B cell (primary cell): ENCODE measurements at regions not wholly inside any gene's neighbourhood (a gene's known extent, or its start where the extent isn't known, plus 50 kb on each side); places are given as distances from the start of the nearest gene placed in this dataset.

Experiments
- ATAC-seq: fragments of 200-7000 bp; cut with Tn5 transposase; one replicate; pipeline ENCODE4 v1.10.0; 2021; ENCODE audit warnings: low read depth, mild to moderate bottlenecking, moderate number of reproducible peaks, moderate library complexity
- CTCF ChIA-PET: fragments of 350-600 bp; sonication (Branson Sonifier 250); formaldehyde crosslinking; loops from one replicate; lab custom pipeline; 2021; ENCODE audit warnings: antibody characterized with exemption, inconsistent platforms; lab: Charles Lee
- POLR2A ChIA-PET: fragments of 350-600 bp; sonication (Branson Sonifier 250); formaldehyde crosslinking; loops from one replicate; lab custom pipeline; 2021; ENCODE audit warnings: antibody characterized with exemption; lab: Charles Lee
- DNase-seq: peaks from one replicate; pipeline ENCODE4 v3.0.0; 2013
- H2AFZ ChIP-seq: 2 replicates; pipeline ENCODE4 v1.6.1; 2012; ENCODE audit warnings: mild to moderate bottlenecking, low read depth, low read length; ENCODE audit not compliant: insufficient read depth, poor library complexity, severe bottlenecking
- H3K27ac ChIP-seq, 2 donors: 1 replicate in 1 of 2; 2 replicates in 1 of 2; pipeline ENCODE4 v1.5.1; 2012 to 2013; ENCODE audit warnings: low read length in 2 of 2, mild to moderate bottlenecking in 2 of 2, moderate library complexity in 1 of 2
- H3K27me3 ChIP-seq, 4 experiments: fragments of 200-600 bp in 1 of 4; sonication (generic) in 1 of 4; replicated peaks in 1 of 4; 1 replicate in 2 of 4; 2 replicates in 2 of 4; pipeline versions ENCODE4 v1.6.1 to v1.7.0; 2013 to 2016; ENCODE audit warnings: low read length in 3 of 4, mild to moderate bottlenecking in 2 of 4, mixed read lengths in 1 of 4, moderate library complexity in 1 of 4; ENCODE audit not compliant: insufficient read depth in 4 of 4, control insufficient read depth in 3 of 4; ENCODE audit errors: control extremely low read depth in 1 of 4
- H3K36me3 ChIP-seq, 2 experiments: replicated peaks in 1 of 2; 1 replicate in 1 of 2; 2 replicates in 1 of 2; pipeline versions ENCODE4 v1.6.1 to v1.7.1; 2013; ENCODE audit warnings: low read length in 1 of 2; ENCODE audit not compliant: insufficient read depth in 2 of 2, control insufficient read depth in 1 of 2; ENCODE audit errors: control extremely low read depth in 1 of 2, extremely low read depth in 1 of 2
- H3K4me1 ChIP-seq, 2 donors: fragments of 200-600 bp in 1 of 2; sonication (generic) in 1 of 2; 1 replicate in 1 of 2; 2 replicates in 1 of 2; pipeline versions ENCODE4 v1.5.1 to v1.6.1; 2013 to 2017; ENCODE audit warnings: low read length in 2 of 2; ENCODE audit not compliant: control insufficient read depth in 2 of 2, insufficient read depth in 2 of 2
- H3K4me2 ChIP-seq: replicated peaks from 2 replicates; pipeline ENCODE3; 2012; ENCODE audit warnings: mild to moderate bottlenecking, low read depth, low read length; ENCODE audit not compliant: poor library complexity, severe bottlenecking
- H3K4me3 ChIP-seq, 5 experiments: fragments of 200-600 bp in 1 of 5; sonication (generic) in 1 of 5; 1 replicate in 3 of 5; 2 replicates in 2 of 5; pipeline versions ENCODE4 v1.5.1 to v1.7.0; 2011 to 2016; ENCODE audit warnings: low read length in 4 of 5, mild to moderate bottlenecking in 4 of 5, low read depth in 2 of 5, control low read depth in 1 of 5, moderate library complexity in 1 of 5; ENCODE audit not compliant: insufficient read depth in 1 of 5; ENCODE audit errors: control extremely low read depth in 1 of 5, extremely low read depth in 1 of 5
- H3K79me2 ChIP-seq: fragments of 200-600 bp; sonication (generic); one replicate; pipeline ENCODE4 v1.6.0; 2016; ENCODE audit warnings: low read length; ENCODE audit not compliant: control insufficient read depth, insufficient read depth
- H3K9ac ChIP-seq: fragments of 200-600 bp; sonication (generic); 2 replicates; pipeline ENCODE4 v1.6.1; 2017; ENCODE audit warnings: mild to moderate bottlenecking, low read length, moderate library complexity
- H3K9me3 ChIP-seq, 3 donors: one replicate each; pipeline versions ENCODE4 v1.6.1 to v1.7.1; 2013; ENCODE audit warnings: low read length in 2 of 3; ENCODE audit not compliant: control insufficient read depth in 2 of 3, insufficient read depth in 1 of 3; ENCODE audit errors: control extremely low read depth in 1 of 3
- H4K20me1 ChIP-seq: 2 replicates; pipeline ENCODE4 v1.6.0; 2012; ENCODE audit warnings: mild to moderate bottlenecking, low read length; ENCODE audit not compliant: insufficient read depth, control insufficient read depth, poor library complexity, severe bottlenecking
- H3K27ac Mint-ChIP-seq: one replicate; pipeline ENCODE4 v1.8.0; 2021; ENCODE audit warnings: mixed read lengths
- H3K27me3 Mint-ChIP-seq: one replicate; pipeline ENCODE4 v1.8.0; 2021; ENCODE audit warnings: mixed read lengths
- H3K4me1 Mint-ChIP-seq: one replicate; pipeline ENCODE4 v1.8.0; 2021; ENCODE audit warnings: mixed read lengths
- H3K4me3 Mint-ChIP-seq: one replicate; pipeline ENCODE4 v1.8.0; 2021; ENCODE audit warnings: mixed read lengths
- H3K9me3 Mint-ChIP-seq: one replicate; pipeline ENCODE4 v1.8.0; 2022; ENCODE audit warnings: mixed read lengths; ENCODE audit not compliant: insufficient read depth
- EZH2 ChIP-seq: IDR thresholded peaks from 2 replicates; pipeline ENCODE4 v1.6.1; 2012; ENCODE audit warnings: borderline replicate concordance, low read depth, mild to moderate bottlenecking, moderate library complexity, low read length; ENCODE audit not compliant: insufficient read depth, poor library complexity, severe bottlenecking
- WGBS: methylation state at CpG from one replicate; pipeline ENCODE4 v1.1.5; 2013; ENCODE audit warnings: missing lambda C conversion rate; ENCODE audit not compliant: insufficient coverage; 5-methylcytosine and 5-hydroxymethylcytosine counted together
- intact Hi-C: fragments of 100-400 bp; cut with micrococcal nuclease; formaldehyde crosslinking; loops from one replicate; pipeline ENCODE4 v1.10.0; 2022
- TF ChIP-seq, protein P1 (sequence below): fragments of 200-600 bp; IDR thresholded peaks from one replicate; pipeline ENCODE4 v1.8.0; 2022; ENCODE audit warnings: antibody characterized with exemption, mild to moderate bottlenecking

DNA sequence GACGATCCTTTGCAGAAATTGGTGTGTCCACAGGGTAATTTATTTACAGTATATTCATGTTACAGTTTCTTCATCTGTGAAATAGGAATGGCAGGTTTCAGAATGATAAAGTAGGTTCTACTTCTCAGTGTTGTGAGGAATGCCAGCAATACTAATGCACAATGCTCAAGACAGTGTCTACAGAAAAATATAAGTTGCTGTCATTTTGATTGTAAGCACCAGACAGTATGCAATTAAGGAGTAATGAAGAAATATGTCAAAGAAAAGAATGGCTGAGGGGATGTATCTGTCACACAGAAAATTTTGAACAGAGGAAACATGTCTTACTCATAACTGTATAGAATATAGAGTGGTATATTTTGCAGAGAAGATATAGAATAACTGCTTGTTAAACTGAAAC, 525.4 kb downstream of the GALC start:
- Histone ChIP-seq H3K27me3 (no peaks in the 10 kb centered on the region), H3K9me3 (peaks cover 0 to 3% (median 0%) of the 10 kb centered on the region in 3 donors), H3K79me2 (no peaks in the 10 kb centered on the region), H4K20me1 (no peaks in the 10 kb centered on the region), H3K4me2 (no peak overlapping the region), H2AFZ (no peak overlapping the region), H3K36me3 (no peaks in the 10 kb centered on the region), H3K4me1 (no peaks in the 10 kb centered on the region), H3K27ac (no peak overlapping the region), H3K4me3 (no peak overlapping the region), H3K9ac (no peak overlapping the region)
- Mint-ChIP-seq H3K9me3 (peaks cover 7% of the 10 kb centered on the region), H3K4me1 (no peaks in the 10 kb centered on the region), H3K4me3 (no peak overlapping the region), H3K27ac (no peak overlapping the region), H3K27me3 (no peaks in the 10 kb centered on the region)
- intact Hi-C loops, result no loop called here
- WGBS, result no CpG with 5 or more reads among the region's 1 CpG
- TF ChIP-seq, protein P1, sequence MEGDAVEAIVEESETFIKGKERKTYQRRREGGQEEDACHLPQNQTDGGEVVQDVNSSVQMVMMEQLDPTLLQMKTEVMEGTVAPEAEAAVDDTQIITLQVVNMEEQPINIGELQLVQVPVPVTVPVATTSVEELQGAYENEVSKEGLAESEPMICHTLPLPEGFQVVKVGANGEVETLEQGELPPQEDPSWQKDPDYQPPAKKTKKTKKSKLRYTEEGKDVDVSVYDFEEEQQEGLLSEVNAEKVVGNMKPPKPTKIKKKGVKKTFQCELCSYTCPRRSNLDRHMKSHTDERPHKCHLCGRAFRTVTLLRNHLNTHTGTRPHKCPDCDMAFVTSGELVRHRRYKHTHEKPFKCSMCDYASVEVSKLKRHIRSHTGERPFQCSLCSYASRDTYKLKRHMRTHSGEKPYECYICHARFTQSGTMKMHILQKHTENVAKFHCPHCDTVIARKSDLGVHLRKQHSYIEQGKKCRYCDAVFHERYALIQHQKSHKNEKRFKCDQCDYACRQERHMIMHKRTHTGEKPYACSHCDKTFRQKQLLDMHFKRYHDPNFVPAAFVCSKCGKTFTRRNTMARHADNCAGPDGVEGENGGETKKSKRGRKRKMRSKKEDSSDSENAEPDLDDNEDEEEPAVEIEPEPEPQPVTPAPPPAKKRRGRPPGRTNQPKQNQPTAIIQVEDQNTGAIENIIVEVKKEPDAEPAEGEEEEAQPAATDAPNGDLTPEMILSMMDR, result no peak
- TF ChIP-seq EZH2, result no peak
- ATAC-seq, result no peak
- no peak for DNase-seq
- ChIA-PET CTCF (no interaction called here), POLR2A (no interaction called here)

DNA sequence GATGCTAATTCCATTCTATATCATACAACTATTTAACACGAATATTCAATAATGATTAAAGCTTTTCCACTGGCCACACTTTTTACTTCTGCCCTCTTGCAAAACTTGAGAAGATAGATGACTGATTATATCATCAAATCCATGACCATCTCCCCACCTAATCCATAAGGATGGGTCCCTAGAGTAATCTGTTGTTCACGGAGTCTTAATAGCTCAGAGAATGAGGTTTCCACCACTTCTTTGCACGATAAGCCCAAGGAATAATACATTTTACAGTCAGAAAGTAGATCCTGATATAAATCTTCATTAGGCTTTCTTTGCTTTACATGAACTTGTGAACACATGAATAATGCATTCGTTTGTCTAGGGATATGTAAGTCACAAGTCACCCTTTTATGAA, 527.2 kb downstream of the GALC start:
- Histone ChIP-seq H3K4me2 (no peak overlapping the region), H3K9me3 (no peaks in the 10 kb centered on the region), H2AFZ (no peak overlapping the region), H4K20me1 (no peaks in the 10 kb centered on the region), H3K27me3 (no peaks in the 10 kb centered on the region), H3K4me3 (no peak overlapping the region), H3K79me2 (no peaks in the 10 kb centered on the region), H3K4me1 (no peaks in the 10 kb centered on the region), H3K27ac (no peak overlapping the region), H3K9ac (no peak overlapping the region), H3K36me3 (no peaks in the 10 kb centered on the region)
- no peaks in the 10 kb centered on the region for H3K27me3 Mint-ChIP-seq
- intact Hi-C loops, result no loop called here
- no peak overlapping the region for H3K27ac Mint-ChIP-seq
- ChIA-PET POLR2A (no interaction called here), CTCF (no interaction called here)
- H3K4me1 Mint-ChIP-seq, result no peaks in the 10 kb centered on the region
- TF ChIP-seq, protein P1, result no peak
- no peak for TF ChIP-seq EZH2
- ATAC-seq (no peak), DNase-seq (no peak)
- WGBS, result no CpG with 5 or more reads among the region's 4 CpGs
- peaks cover 7% of the 10 kb centered on the region for H3K9me3 Mint-ChIP-seq
- H3K4me3 Mint-ChIP-seq, result no peak overlapping the region
